ENCODE measurements at regions not wholly inside any gene's neighbourhood (a gene's known extent, or its start where the extent isn't known, plus 50 kb on each side); places are given as distances from the start of the nearest gene placed in this dataset.

GRCh38 chr4:77226939-77227705 is 70.1 kb downstream of the CCNG2 start:
- Histone ChIP-seq H3K27me3 (replicated peaks in 1 of 2; ENCODE audit: control insufficient read depth in 2 of 2, insufficient read depth in 2 of 2, low read length in 1 of 2) (peaks cover 0 to 7% of the 10 kb centered on the region in 2 experiments; a peak in 2 of 4 replicates), H3K9me3 (replicated peaks; ENCODE audit: control insufficient read depth, insufficient read depth, low read length) (no peaks in the 10 kb centered on the region; the same call in 2 of the 3 replicates), H3K79me2 (ENCODE audit: control insufficient read depth, insufficient read depth, low read length) (no peaks in the 10 kb centered on the region), H3K9ac (ENCODE audit: control insufficient read depth, insufficient read depth, low read length) (no peak overlapping the region), H3K4me1 (ENCODE audit: control insufficient read depth, insufficient read depth, low read length) (no peaks in the 10 kb centered on the region), H3K4me2 (ENCODE audit: control insufficient read depth, insufficient read depth) (no peak overlapping the region), H3K36me3 (ENCODE audit: control insufficient read depth in 2 of 2, insufficient read depth in 2 of 2, low read length in 1 of 2) (no peaks in the 10 kb centered on the region), H3K4me3 (no peak overlapping the region), H3K27ac (ENCODE audit: control insufficient read depth, insufficient read depth) (no peak overlapping the region), H4K20me1 (ENCODE audit: control insufficient read depth, insufficient read depth) (no peaks in the 10 kb centered on the region), H2AFZ (ENCODE audit: control insufficient read depth, low read depth, low read length) (no peak overlapping the region)
- ChIA-PET SMC1A (ENCODE audit: uncharacterized antibody, unreplicated experiment) (interaction anchor here (0.7 to 1.7 kb wide), 5 partner anchors 11 to 525 kb away, joined by 3 to 4 read pairs (median 3); no protein-coding TSS in a partner anchor), POLR2A (no interaction called here), CTCF (interaction anchor here (1.3 to 3.1 kb wide), 7 partner anchors 11 to 794 kb away, joined by 3 to 8 read pairs (median 7); no protein-coding TSS in a partner anchor), RAD21 (ENCODE audit: unreplicated experiment) (interaction anchor here (1.1 to 1.8 kb wide), 2 partner anchors 13 to 24 kb away, joined by 3 to 4 read pairs; no protein-coding TSS in a partner anchor)
- FAIRE-seq (no peak), DNase-seq (ENCODE audit: low read depth, low spot score) (no peak), ATAC-seq (no peak)
- TF ChIP-seq SPI1 (IDR thresholded peaks at IDR 0.05; ENCODE audit: borderline replicate concordance, insufficient read depth, low read depth, low read length) (no peak), E2F8 (IDR thresholded peaks at IDR 0.05; ENCODE audit: low read depth, partially characterized antibody) (no peak), NFYB (IDR thresholded peaks at IDR 0.05; ENCODE audit: insufficient read depth, low read depth, low read length) (no peak), HSF1 (IDR thresholded peaks at IDR 0.05; ENCODE audit: low read depth, low read length) (no peak), SREBF2 (IDR thresholded peaks at IDR 0.05; ENCODE audit: low read length) (no peak), ZBED1 (IDR thresholded peaks at IDR 0.05; ENCODE audit: borderline replicate concordance) (no peak), MTA3 (IDR thresholded peaks at IDR 0.05; ENCODE audit: borderline replicate concordance, low read length) (no peak), IRF4 (IDR thresholded peaks at IDR 0.05; ENCODE audit: low read depth, low read length) (no peak), PKNOX1 (IDR thresholded peaks at IDR 0.05) (no peak), CTCF (IDR thresholded peaks at IDR 0.05 in 2 of 3, conservative IDR thresholded peaks at IDR 0.05 in 1 of 3; ENCODE audit: control insufficient read depth in 2 of 3, extremely low read depth in 1 of 3, insufficient read depth in 1 of 3, low read depth in 3 of 3, low read length in 3 of 3) (no peak), NR2C1 (IDR thresholded peaks at IDR 0.05) (no peak), TAF1 (IDR thresholded peaks at IDR 0.05; ENCODE audit: borderline replicate concordance, low read depth, low read length) (no peak), SUZ12 (IDR thresholded peaks at IDR 0.05; ENCODE audit: unreplicated experiment) (no peak)
- in situ Hi-C loops (cut with MboI) (no loop called here), intact Hi-C loops (cut with micrococcal nuclease; ENCODE audit: unreplicated experiment) (no loop called here)
- no TSS peak for BruUV-seq (replicated peaks)
- 50% methylated on average over 2 of the region's 2 CpGs for WGBS (ENCODE audit: insufficient coverage, insufficient replicate concordance, low lambda C conversion rate, missing lambda C conversion rate)

Measured in GM12878 (cell line).